ENCODE measurements at regions not wholly inside any gene's neighbourhood (a gene's known extent, or its start where the extent isn't known, plus 50 kb on each side); places are given as distances from the start of the nearest gene placed in this dataset.
"Not testable (repeated sequence)": the region's sequence is repeated elsewhere in the genome, so short reads cannot be mapped to it uniquely, and the experiment has no call there.

- DNase-seq (ENCODE audit: low read depth): not testable (repeated sequence)
Observed at GRCh38 chr5:1731855-1732237, 67.8 kb downstream of the MRPL36 start.

- no peak for DNase-seq (ENCODE audit: low read depth)
Observed at GRCh38 chr5:1731091-1731639, 68.5 kb downstream of the MRPL36 start.

GRCh38 chr5:1730487-1730847 lies 69.2 kb downstream of the MRPL36 start:
- no peak for DNase-seq (ENCODE audit: low read depth)

- no peak for DNase-seq (ENCODE audit: low read depth)
Observed at GRCh38 chr5:1729641-1730486, 69.8 kb downstream of the MRPL36 start.

DNA sequence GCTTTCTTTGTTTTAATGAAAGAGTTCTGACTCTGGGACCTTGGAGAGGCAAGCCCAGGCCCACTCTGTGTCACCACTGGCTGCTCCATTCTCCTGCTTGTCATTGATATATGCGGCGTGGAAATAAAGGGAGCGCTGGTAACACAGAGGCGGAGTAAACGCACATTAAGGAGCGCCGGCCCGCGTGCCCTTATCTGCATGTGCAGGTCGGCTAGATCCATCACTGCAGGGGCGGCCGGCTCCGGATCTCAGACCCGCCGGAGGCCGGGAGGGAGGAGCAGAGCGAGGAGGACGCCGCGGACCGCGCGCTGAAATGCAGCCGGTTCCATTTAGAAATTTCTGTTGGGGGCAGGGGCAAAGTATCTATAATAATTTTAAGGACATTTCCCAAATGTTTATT lies 70.8 kb downstream of the MRPL36 start:
- DNase-seq (ENCODE audit: low read depth): no peak

GRCh38 chr5:1727571-1727970 lies 72.1 kb downstream of the MRPL36 start:
- no peak for DNase-seq (ENCODE audit: low read depth)

DNA sequence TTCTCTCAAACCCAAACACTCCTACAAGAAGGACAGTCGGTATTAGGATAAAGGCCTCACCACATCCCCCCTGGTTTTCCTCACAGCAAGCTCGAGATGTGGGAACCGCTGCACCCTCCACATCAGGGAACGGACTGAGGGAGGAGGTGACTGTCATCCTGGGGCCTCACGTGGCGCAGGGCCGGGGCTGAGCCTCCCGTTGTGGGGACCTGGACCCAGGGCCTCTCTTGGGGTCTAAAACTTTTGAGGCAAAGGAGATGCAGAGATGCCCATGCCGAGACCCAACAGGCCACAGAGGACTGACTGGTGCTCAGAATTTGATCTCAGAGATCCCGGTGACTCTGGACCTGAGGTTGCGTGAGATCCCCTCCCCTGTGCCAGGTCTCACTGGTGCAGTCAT lies 72.7 kb downstream of the MRPL36 start:
- no peak for DNase-seq (ENCODE audit: low read depth)

DNA sequence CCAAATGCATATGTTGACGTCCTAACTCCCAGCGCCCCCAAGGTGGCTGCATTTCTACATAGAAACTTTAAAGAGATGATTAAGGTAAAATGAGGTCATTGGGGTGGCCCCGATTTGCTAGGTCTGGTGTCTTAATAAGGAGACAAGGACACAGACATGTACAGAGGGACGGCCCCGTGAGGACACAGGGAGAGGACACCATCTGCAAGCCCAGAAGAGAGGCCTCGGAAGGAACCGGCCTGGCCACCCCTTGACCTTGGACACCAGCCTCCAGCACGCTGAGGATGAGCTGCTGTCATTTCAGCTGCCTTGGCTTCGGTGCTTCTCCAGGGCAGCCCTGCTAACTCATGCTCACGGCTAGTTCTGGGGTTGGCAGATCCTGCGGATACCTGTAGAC lies 73.2 kb downstream of the MRPL36 start:
- DNase-seq (ENCODE audit: low read depth): no peak

DNA sequence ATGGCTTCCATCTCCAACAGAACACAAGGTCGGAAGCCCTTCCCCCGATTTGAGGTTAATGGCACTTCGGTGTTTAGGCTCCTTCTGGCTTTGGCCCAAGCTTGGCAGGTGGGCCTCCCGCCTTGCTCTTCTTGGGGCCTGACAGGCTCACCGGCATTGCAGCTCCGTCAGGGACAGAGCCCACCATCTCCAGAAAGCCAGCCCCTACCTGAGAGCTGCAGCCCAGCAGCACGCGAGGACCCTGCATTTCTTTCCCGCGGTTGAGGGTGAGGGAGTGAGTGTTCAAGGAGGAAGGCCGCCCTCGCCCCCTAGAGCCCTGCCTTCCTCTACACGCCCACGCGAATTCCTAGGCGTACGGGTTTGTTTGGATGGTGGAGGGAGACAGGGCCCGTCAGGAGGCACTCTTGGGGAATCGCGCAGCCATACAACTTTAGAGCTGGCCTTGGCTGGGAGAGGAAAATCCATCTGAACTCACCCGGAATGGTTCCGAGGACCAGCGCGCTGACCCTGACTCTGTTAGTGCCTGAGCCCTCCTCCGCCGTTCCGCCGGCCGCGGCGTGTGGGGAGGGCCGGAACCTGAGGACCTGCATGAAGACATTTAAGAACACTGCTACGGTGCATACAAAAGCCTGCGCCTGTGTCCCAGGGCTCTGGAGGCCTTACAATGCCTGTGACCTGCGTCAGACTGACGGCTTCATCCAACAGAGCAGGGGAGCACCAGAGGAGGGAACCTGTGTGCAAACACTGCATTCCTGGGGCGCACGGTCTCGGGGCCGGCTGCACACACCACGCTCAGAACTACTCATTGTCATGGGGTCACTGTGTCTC lies 73.8 kb downstream of the MRPL36 start:
- DNase-seq (ENCODE audit: low read depth): no peak

GRCh38 chr5:1724822-1725602 lies 74.6 kb downstream of the MRPL36 start:
- no peak for DNase-seq (ENCODE audit: low read depth)

DNA sequence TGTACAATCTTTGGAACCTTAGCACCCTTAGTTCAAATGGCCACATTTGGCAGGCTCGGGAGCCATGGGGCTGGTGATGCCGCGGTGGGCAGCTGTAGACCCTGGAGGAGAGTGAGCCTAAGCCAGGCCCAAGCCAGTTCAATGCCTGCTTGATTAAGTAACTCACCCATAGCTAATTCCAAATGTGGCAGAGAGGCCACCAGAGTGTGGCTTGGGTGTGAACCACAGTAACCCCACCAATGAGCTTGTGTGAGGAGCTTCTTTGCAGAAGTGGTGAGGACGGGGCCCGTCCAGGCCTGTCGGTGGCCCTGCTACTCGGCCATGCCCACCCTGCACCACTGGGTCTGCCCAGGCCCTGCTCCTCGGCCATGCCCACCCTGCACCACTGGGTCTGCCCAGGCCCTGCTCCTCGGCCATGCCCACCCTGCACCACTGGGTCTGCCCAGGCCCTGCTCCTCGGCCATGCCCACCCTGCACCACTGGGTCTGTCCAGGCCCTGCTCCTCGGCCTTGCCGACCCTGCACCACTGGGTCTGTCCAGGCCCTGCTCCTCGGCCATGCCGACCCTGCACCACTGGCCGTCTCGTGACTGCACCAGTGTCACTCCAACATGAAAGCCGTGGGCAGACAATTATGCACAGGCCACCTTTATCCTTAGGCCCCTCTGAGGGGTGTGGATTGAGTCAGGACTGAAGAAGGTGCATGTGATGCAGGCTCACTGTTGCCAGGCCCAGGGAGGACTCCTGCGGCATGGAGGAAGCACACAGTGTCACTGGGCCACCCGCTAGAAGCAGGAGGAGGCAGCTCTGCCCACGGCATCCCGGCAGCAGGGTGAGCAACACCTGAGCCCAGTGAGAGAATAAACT lies 75.4 kb downstream of the MRPL36 start:
- DNase-seq (ENCODE audit: low read depth): no peak

DNA sequence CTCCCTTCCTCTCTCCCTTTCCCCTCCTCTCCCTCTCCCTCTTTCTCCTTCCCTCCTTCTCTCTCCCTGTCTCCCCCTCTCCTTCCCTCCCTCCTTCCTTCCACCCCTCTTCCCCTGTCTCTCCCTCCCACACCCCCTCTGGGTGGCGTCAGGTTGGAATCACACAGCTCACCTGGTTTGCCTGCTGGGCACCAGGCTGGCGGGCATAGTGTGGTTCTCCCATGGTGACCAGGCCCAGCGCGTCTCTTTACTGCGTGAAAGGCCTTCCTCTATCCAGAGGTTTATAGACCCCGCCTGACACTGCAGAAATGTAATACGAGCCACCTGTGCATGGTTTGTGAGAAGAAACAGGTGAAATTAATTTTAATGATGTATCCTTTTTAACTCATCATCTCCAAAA lies 76.2 kb downstream of the MRPL36 start:
- DNase-seq (ENCODE audit: low read depth): no peak

DNA sequence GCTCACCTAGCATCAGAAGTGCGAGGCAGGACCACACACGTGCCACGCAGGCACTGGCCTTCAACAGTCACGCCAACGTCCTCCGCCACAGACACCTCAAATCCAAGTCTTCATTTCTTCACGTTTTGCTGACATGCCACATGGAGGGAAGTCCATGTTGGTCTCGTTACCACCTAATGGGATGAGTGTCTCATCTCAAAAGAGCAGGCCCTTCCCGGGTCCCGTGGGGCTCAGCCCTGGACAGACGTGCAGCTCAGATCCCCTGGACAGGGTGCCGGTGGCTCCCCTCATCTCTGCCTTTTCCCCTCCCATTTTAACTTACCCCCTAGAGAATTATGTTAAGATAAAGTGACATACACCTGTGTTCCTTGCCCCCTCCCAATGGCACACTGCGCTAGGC lies 76.8 kb downstream of the MRPL36 start:
- DNase-seq (ENCODE audit: low read depth): no peak

DNA sequence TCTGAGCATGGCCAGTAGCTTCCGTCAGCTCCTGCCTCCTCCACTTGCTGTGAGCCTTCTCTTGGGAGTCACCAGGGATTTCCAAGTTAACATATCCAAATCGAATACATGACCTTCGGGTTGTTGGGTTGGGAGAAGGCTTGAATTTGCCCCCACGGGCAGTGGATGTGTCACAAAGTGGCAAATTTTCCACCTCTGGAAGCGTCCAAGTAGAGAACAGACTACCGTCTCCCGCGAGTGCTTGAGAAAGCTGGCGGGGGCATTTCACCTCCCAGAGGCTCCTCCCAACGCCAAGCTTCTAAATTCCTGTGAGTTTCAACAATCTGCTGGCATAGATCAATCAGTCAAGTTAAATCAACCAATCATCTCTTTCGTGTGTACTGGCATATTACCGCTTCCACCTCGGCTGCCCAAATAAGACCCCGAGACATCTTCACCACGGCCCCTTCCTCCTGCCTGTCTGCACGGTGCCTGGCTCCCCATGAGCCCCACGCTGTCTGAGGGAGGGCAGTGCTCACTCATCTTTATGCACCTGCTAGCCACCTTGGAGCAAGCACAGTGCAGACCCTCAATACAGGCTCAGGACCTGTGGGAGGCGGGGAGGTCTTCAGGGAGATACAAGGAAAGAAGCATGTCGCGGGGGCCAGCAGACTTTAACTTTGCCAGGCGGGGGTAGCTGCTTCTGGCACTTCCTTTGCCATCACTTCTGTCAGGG lies 79.1 kb downstream of the MRPL36 start:
- no peak for DNase-seq (ENCODE audit: low read depth)

- DNase-seq (ENCODE audit: low read depth): no peak
Observed at GRCh38 chr5:1719860-1720259, 79.8 kb downstream of the MRPL36 start.

DNA sequence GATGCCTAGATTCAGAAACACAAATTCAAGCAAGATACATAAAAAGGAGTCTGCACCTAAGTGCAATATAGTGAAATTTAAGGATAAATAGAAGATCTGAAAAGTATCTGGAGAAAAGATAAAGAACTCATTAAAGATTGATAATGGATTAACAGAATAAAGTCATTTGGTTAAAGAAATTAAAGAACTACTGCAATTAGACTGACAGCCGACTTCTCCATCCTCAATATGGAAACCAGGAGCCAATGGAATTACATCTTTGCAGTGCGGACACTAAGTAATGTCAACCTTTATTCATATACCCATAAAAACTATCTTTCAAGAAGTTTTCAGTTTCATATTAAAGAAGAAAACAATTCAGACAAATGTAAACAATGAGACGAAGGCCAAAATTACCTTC lies 81.0 kb downstream of the MRPL36 start:
- DNase-seq (ENCODE audit: low read depth): peak; percentile 10

DNA sequence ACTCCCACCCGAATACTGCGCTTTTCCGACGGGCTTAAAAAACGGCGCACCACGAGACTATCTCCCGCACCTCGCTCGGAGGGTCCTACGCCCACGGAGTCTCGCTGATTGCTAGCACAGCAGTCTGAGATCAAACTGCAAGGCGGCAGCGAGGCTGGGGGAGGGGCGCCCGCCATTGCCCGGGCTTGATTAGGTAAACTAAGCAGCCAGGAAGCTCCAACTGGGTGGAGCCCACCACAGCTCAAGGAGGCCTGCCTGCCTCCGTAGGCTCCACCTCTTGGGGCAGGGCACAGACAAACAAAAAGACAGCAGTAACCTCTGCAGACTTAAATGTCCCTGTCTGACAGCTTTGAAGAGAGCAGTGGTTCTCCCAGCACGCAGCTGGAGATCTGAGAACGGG lies 89.5 kb downstream of the MRPL36 start:
- DNase-seq (ENCODE audit: low read depth): not testable (repeated sequence)

GRCh38 chr5:1709171-1709803 lies 90.3 kb downstream of the MRPL36 start:
- no peak for DNase-seq (ENCODE audit: low read depth)

- no peak for DNase-seq (ENCODE audit: low read depth)
Observed at GRCh38 chr5:1708592-1709141, 91.0 kb downstream of the MRPL36 start.

Measured in myocyte (in vitro differentiated cells).